MM.1S (cell line): ENCODE measurements at regions not wholly inside any gene's neighbourhood (a gene's known extent, or its start where the extent isn't known, plus 50 kb on each side); places are given as distances from the start of the nearest gene placed in this dataset.
"Not testable (repeated sequence)": the region's sequence is repeated elsewhere in the genome, so short reads cannot be mapped to it uniquely, and the experiment has no call there.

Experiments
- CTCF ChIP-seq: fragments of 300-600 bp; sonication (generic); IDR thresholded peaks from 2 replicates; pipeline ENCODE4 v1.5.1; 2016; ENCODE audit warnings: antibody characterized with exemption, low read length, mixed read lengths
- EZH2 ChIP-seq: fragments of 300-600 bp; sonication (generic); optimal IDR thresholded peaks from 2 replicates; pipeline ENCODE3; 2017; ENCODE audit warnings: low read depth, mild to moderate bottlenecking, antibody characterized with exemption, low read length, mixed read lengths

- not testable (repeated sequence) for TF ChIP-seq CTCF, EZH2
Measured at GRCh38 chr3:105986343-105986742, 117.5 kb upstream of the CBLB start.
